C4-2B (cell line): ENCODE measurements at regions not wholly inside any gene's neighbourhood (a gene's known extent, or its start where the extent isn't known, plus 50 kb on each side); places are given as distances from the start of the nearest gene placed in this dataset.
"Not testable (repeated sequence)": the region's sequence is repeated elsewhere in the genome, so short reads cannot be mapped to it uniquely, and the experiment has no call there.

Experiments used
- H3K27ac ChIP-seq: fragments of 450-650 bp; 2 replicates; pipeline ENCODE4 v1.5.1; 2017
- CTCF ChIP-seq: fragments of 450-650 bp; conservative IDR thresholded peaks from 2 replicates; pipeline ENCODE4 v1.5.1; 2017; ENCODE audit warnings: mild to moderate bottlenecking
- ZFX ChIP-seq: fragments of 450-650 bp; IDR thresholded peaks from 2 replicates; pipeline ENCODE4 v1.6.1; 2017

DNA sequence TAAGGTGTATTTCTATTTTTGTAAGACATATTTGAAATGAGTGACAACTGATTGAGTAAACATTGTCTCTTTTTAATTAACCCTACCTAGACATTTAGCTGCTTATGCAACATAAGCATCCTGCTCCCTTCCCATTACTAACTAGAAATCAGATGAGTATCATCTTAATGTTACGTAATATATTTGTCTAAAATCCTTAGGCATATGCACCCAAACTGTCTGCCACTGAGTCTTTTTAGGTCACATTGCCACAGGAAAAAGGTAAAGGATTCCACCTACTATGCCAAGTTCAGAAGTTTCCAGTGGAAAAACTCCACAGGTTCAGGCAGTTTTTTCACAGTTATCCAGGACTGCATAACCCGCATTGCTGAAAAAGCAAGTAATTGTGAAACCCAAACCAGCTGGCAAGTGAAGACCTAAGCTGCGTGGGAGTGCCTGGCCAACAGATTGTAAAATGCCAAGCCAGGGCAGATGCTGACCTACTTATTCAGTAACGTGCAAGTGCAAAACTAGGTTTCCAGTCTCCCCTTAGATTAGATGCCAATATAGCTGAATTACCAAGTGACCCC is 983.7 kb downstream of the GATA3 start:
- H3K27ac ChIP-seq = no peak overlapping the region
- no peak for TF ChIP-seq ZFX
- TF ChIP-seq CTCF = no peak

DNA sequence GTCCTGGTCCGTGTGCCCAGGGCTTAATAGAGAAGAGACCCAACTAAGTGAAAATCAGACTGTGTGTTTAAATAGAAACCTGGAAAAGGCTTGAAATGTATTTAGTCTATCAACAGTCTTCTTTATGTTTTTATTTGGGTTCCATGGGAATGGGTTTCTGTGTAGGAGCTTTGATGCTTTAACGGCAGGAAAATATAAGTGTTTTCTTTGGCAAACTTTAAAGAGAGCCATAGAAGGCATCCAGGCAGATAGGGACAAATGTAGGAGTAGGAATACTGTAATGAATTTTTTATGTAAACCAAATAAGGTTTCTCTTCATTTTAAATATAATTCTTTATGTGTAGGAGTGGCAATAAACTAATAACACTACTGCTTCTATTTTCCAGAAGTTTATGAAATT is 989.0 kb downstream of the GATA3 start:
- no peak overlapping the region for H3K27ac ChIP-seq
- TF ChIP-seq ZFX = no peak
- TF ChIP-seq CTCF = no peak

GRCh38 chr10:9045311-9045710 is 990.8 kb downstream of the GATA3 start:
- H3K27ac ChIP-seq = no peak overlapping the region
- TF ChIP-seq ZFX (no peak), CTCF (no peak)

GRCh38 chr10:9051328-9051974 is 997.0 kb downstream of the GATA3 start:
- TF ChIP-seq ZFX = no peak
- TF ChIP-seq CTCF = no peak
- no peak overlapping the region for H3K27ac ChIP-seq

GRCh38 chr10:9052767-9053166 is 998.3 kb downstream of the GATA3 start:
- TF ChIP-seq CTCF (no peak), ZFX (no peak)

GRCh38 chr10:9056521-9056920 is 1002.0 kb downstream of the GATA3 start:
- no peak for TF ChIP-seq CTCF
- TF ChIP-seq ZFX = no peak
- H3K27ac ChIP-seq = no peak overlapping the region

More at GRCh38 chr10:9052767-9053166, 998.3 kb downstream of the GATA3 start:
- H3K27ac ChIP-seq = no peak overlapping the region

- not testable (repeated sequence) for H3K27ac ChIP-seq
Observed at GRCh38 chr10:9057293-9057692, 1002.8 kb downstream of the GATA3 start.

GRCh38 chr10:9060314-9060713 is 1005.8 kb downstream of the GATA3 start:
- no peak overlapping the region for H3K27ac ChIP-seq
- no peak for TF ChIP-seq CTCF
